CD4-positive, alpha-beta T cell (primary cell): ENCODE measurements at regions not wholly inside any gene's neighbourhood (a gene's known extent, or its start where the extent isn't known, plus 50 kb on each side); places are given as distances from the start of the nearest gene placed in this dataset.

Experiments used
- ATAC-seq: fragments of 200-7000 bp; cut with Tn5 transposase; one replicate; pipeline ENCODE4 v1.10.0; 2022; ENCODE audit warnings: mild to moderate bottlenecking; ENCODE audit not compliant: poor library complexity
- CTCF ChIA-PET: fragments of 350-600 bp; sonication (Branson Sonifier 250); formaldehyde crosslinking; loops from one replicate; lab custom pipeline; 2021; ENCODE audit warnings: antibody characterized with exemption, inconsistent platforms; lab: Charles Lee
- POLR2A ChIA-PET: fragments of 350-600 bp; sonication (Branson Sonifier 250); formaldehyde crosslinking; loops from one replicate; lab custom pipeline; 2021; ENCODE audit warnings: antibody characterized with exemption, inconsistent platforms; lab: Charles Lee
- DNase-seq, 14 experiments: peaks; one replicate each; pipeline ENCODE4 v3.0.0-alpha.2; 2013 to 2020; ENCODE audit warnings: mixed read lengths in 2 of 14
- H3K27ac ChIP-seq, 2 donors: one replicate each; pipeline versions ENCODE4 v1.5.1 to v1.7.0; 2013; ENCODE audit warnings: low read length in 2 of 2, low read depth in 1 of 2, mild to moderate bottlenecking in 1 of 2
- H3K27me3 ChIP-seq, 2 experiments: 1 replicate in 1 of 2; 2 replicates in 1 of 2; pipeline versions ENCODE4 v1.6.1 to v1.7.0; 2013; ENCODE audit warnings: low read length in 2 of 2, control low read depth in 1 of 2, mild to moderate bottlenecking in 1 of 2, moderate library complexity in 1 of 2; ENCODE audit not compliant: insufficient read depth in 2 of 2, control insufficient read depth in 1 of 2
- H3K36me3 ChIP-seq: one replicate; pipeline ENCODE4 v1.6.1; 2013; ENCODE audit warnings: low read length, control low read depth; ENCODE audit not compliant: insufficient read depth
- H3K4me1 ChIP-seq: one replicate; pipeline ENCODE4 v1.6.1; 2013; ENCODE audit warnings: low read length, control low read depth; ENCODE audit not compliant: insufficient read depth
- H3K4me3 ChIP-seq: one replicate; pipeline ENCODE4 v1.5.1; 2013; ENCODE audit warnings: mild to moderate bottlenecking, low read length, moderate library complexity
- H3K9me3 ChIP-seq, 2 experiments: 1 replicate in 1 of 2; 2 replicates in 1 of 2; pipeline versions ENCODE4 v1.6.1 to v1.7.0; 2013; ENCODE audit warnings: low read length in 2 of 2, mild to moderate bottlenecking in 2 of 2, control low read depth in 1 of 2, moderate library complexity in 1 of 2; ENCODE audit not compliant: control insufficient read depth in 1 of 2, insufficient read depth in 1 of 2
- H3K27ac Mint-ChIP-seq: one replicate; pipeline ENCODE4 v1.8.0; 2020; ENCODE audit warnings: mixed read lengths
- H3K27me3 Mint-ChIP-seq: one replicate; pipeline ENCODE4 v1.8.0; 2021; ENCODE audit warnings: mixed read lengths
- H3K36me3 Mint-ChIP-seq: one replicate; pipeline ENCODE4 v1.8.0; 2021; ENCODE audit warnings: low read depth, mixed read lengths
- H3K4me1 Mint-ChIP-seq: one replicate; pipeline ENCODE4 v1.8.0; 2021; ENCODE audit warnings: low read depth, mixed read lengths
- H3K4me3 Mint-ChIP-seq: one replicate; pipeline ENCODE4 v1.8.0; 2020; ENCODE audit warnings: mild to moderate bottlenecking, mixed read lengths
- H3K9me3 Mint-ChIP-seq: one replicate; pipeline ENCODE4 v1.8.0; 2020; ENCODE audit warnings: mixed read lengths
- CTCF ChIP-seq: fragments of 200-600 bp; IDR thresholded peaks from one replicate; pipeline ENCODE4 v1.8.0; 2022; ENCODE audit warnings: antibody characterized with exemption, mild to moderate bottlenecking
- intact Hi-C, 2 experiments: fragments of 100-400 bp; cut with DNase I in 1 of 2; cut with micrococcal nuclease in 1 of 2; formaldehyde crosslinking; loops; one replicate each; pipeline versions ENCODE4 v1.15.1 to v1.9.0; 2023 to 2025; cut with DNase I, micrococcal nuclease

- Mint-ChIP-seq H3K4me1 (peaks cover 6% of the 10 kb centered on the region), H3K36me3 (no peaks in the 10 kb centered on the region)
These were observed 51.5 kb upstream of the ARID1B start for GRCh38 chr6:156725712-156726111.

GRCh38 chr6:156720691-156721685, 56.2 kb upstream of the ARID1B start:
- ChIA-PET CTCF (interaction anchor here (0.8 to 1.4 kb wide), 3 partner anchors 58 to 1405 kb away, joined by 4 to 5 read pairs (median 4); no protein-coding TSS in a partner anchor), POLR2A (interaction anchor here (0.7 to 3.4 kb wide), 8 partner anchors 27 to 325 kb away, joined by 3 to 54 read pairs (median 4); partner anchors contain the start of gene ARID1B)
- Histone ChIP-seq H3K36me3 (no peaks in the 10 kb centered on the region), H3K27me3 (no peaks in the 10 kb centered on the region), H3K4me3 (no peak overlapping the region), H3K9me3 (no peaks in the 10 kb centered on the region), H3K4me1 (peaks cover 15% of the 10 kb centered on the region), H3K27ac (peak overlapping the region in 1 of 2 donors; percentile 51)
- TF ChIP-seq CTCF = no peak
- Mint-ChIP-seq H3K36me3 (no peaks in the 10 kb centered on the region), H3K27ac (peak overlapping the region; percentile 97), H3K9me3 (no peaks in the 10 kb centered on the region), H3K4me3 (peak overlapping the region; percentile 79), H3K4me1 (peaks cover 26% of the 10 kb centered on the region), H3K27me3 (no peaks in the 10 kb centered on the region)
- ATAC-seq = no peak
- intact Hi-C loops = loop anchor here in 1 of 2 experiments (1.0 to 2.0 kb wide), 2 partner anchors 34 to 55 kb away; no protein-coding TSS in a partner anchor
- DNase-seq = no peak

More at GRCh38 chr6:156725712-156726111, 51.5 kb upstream of the ARID1B start:
- Histone ChIP-seq H3K27ac (no peak overlapping the region), H3K27me3 (no peaks in the 10 kb centered on the region), H3K4me1 (no peaks in the 10 kb centered on the region), H3K36me3 (no peaks in the 10 kb centered on the region), H3K4me3 (no peak overlapping the region), H3K9me3 (no peaks in the 10 kb centered on the region)
- ChIA-PET POLR2A (no interaction called here), CTCF (no interaction called here)
- Mint-ChIP-seq H3K27ac (no peak overlapping the region), H3K4me3 (no peak overlapping the region), H3K27me3 (no peaks in the 10 kb centered on the region), H3K9me3 (no peaks in the 10 kb centered on the region)
- no peak for ATAC-seq
- TF ChIP-seq CTCF = no peak
- intact Hi-C loops = loop anchor here in 1 of 2 experiments (5.0 kb wide), 1 partner anchor 47 kb away; no protein-coding TSS in a partner anchor
- no peak for DNase-seq

- ATAC-seq (peak; percentile 90), DNase-seq (peak; percentile 51 to 90 (median 79))
- H3K4me3 ChIP-seq = peak overlapping the region; percentile 62
- H3K36me3 ChIP-seq = no peaks in the 10 kb centered on the region
- TF ChIP-seq CTCF = no peak
- Mint-ChIP-seq H3K4me1 (peaks cover 26% of the 10 kb centered on the region), H3K4me3 (peak overlapping the region; percentile 91), H3K27me3 (no peaks in the 10 kb centered on the region), H3K9me3 (no peaks in the 10 kb centered on the region), H3K36me3 (no peaks in the 10 kb centered on the region), H3K27ac (peak overlapping the region; percentile 97)
- POLR2A ChIA-PET = interaction anchor here (0.7 to 3.4 kb wide), 10 partner anchors 26 to 324 kb away, joined by 3 to 54 read pairs (median 4); partner anchors contain the start of gene ARID1B
- H3K27me3 ChIP-seq = no peaks in the 10 kb centered on the region
- peaks cover 15% of the 10 kb centered on the region for H3K4me1 ChIP-seq
- no peaks in the 10 kb centered on the region for H3K9me3 ChIP-seq
- CTCF ChIA-PET = interaction anchor here (0.8 to 1.4 kb wide), 4 partner anchors 8 to 1404 kb away, joined by 4 to 5 read pairs (median 4); no protein-coding TSS in a partner anchor
- intact Hi-C loops = loop anchor here in 1 of 2 experiments (1.0 to 2.0 kb wide), 2 partner anchors 33 to 56 kb away; no protein-coding TSS in a partner anchor
- peak overlapping the region; percentile 51 to 52 for H3K27ac ChIP-seq
These were observed 57.2 kb upstream of the ARID1B start for GRCh38 chr6:156719720-156720563.
